SK-N-SH (cell line): ENCODE measurements at regions not wholly inside any gene's neighbourhood (a gene's known extent, or its start where the extent isn't known, plus 50 kb on each side); places are given as distances from the start of the nearest gene placed in this dataset.

Source experiments
- CHD2 ChIP-seq: fragments of 150-350 bp; IDR thresholded peaks from 2 replicates; pipeline ENCODE4 v1.6.1; 2018; ENCODE audit warnings: low read length; ENCODE audit not compliant: partially characterized antibody
- EP300 ChIP-seq, 2 experiments: IDR thresholded peaks; 2 replicates each; pipeline versions ENCODE4 v1.4.0 to v1.6.1; 2012; ENCODE audit warnings: borderline replicate concordance in 1 of 2, low read depth in 1 of 2, low read length in 1 of 2
- EZH2phosphoT487 ChIP-seq: fragments of 200-600 bp; sonication (generic); IDR thresholded peaks from 2 replicates; pipeline ENCODE4 v1.6.1; 2017; ENCODE audit warnings: low read depth, mixed run types, mild to moderate bottlenecking, antibody characterized with exemption, moderate library complexity, borderline replicate concordance
- FOXM1 ChIP-seq: IDR thresholded peaks from 2 replicates; pipeline ENCODE4 v1.4.0; 2012; ENCODE audit warnings: low read depth, mild to moderate bottlenecking
- JUND ChIP-seq: IDR thresholded peaks from 2 replicates; pipeline ENCODE4 v1.4.0; 2012
- MXI1 ChIP-seq: IDR thresholded peaks from 2 replicates; pipeline ENCODE4 v1.6.1; 2012; ENCODE audit warnings: mild to moderate bottlenecking, low read depth, low read length, improper control_type of control experiment
- NFIC ChIP-seq: IDR thresholded peaks from 2 replicates; pipeline ENCODE4 v1.4.0; 2012; ENCODE audit warnings: borderline replicate concordance
- POLR2AphosphoS5 ChIP-seq: IDR thresholded peaks from 2 replicates; pipeline ENCODE4 v1.6.1; 2012; ENCODE audit warnings: low read depth, low read length
- SMC3 ChIP-seq: IDR thresholded peaks from 2 replicates; pipeline ENCODE4 v1.6.1; 2012; ENCODE audit warnings: low read depth, low read length, improper control_type of control experiment
- TAF1 ChIP-seq: IDR thresholded peaks from 2 replicates; pipeline ENCODE4 v1.6.1; 2012; ENCODE audit warnings: low read depth, mild to moderate bottlenecking, low read length, moderate library complexity, borderline replicate concordance
- TCF12 ChIP-seq: IDR thresholded peaks from 2 replicates; pipeline ENCODE4 v1.4.0; 2012
- TF ChIP-seq, protein P1 (sequence below): IDR thresholded peaks from 2 replicates; pipeline ENCODE4 v1.6.1; 2012; ENCODE audit warnings: mild to moderate bottlenecking, low read depth, low read length, moderate library complexity
- TF ChIP-seq, protein P2 (sequence below): fragments of 200-600 bp; sonication (generic); IDR thresholded peaks from 2 replicates; pipeline ENCODE4 v1.6.1; 2017; ENCODE audit warnings: antibody characterized with exemption, mild to moderate bottlenecking, moderate library complexity

DNA sequence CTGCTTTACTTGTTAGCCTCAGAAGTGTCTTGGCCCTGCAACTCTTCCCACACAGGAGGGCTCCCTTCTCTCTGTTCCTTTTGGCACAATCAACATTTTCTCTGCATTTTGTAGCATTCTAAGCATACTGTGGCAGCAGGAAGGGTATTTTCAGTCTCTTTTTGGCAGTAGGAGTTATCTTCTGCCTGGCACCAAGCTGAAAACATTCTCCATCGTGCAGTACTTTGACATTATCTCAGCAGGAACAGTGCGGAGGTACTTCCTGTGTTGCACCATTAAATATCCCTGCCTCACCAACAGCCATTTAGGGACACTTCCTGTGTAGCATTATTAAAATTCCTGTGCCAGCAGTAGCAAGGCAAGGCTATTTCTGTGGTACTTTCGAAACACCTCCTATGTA lies 233.2 kb upstream of the SEMA6D start:
- no peak for TF ChIP-seq TAF1
- no peak for TF ChIP-seq FOXM1
- no peak for TF ChIP-seq EP300 (IDR thresholded peaks at IDR 0.05; ENCODE audit: borderline replicate concordance in 1 of 2, low read depth in 1 of 2, low read length in 1 of 2)
- TF ChIP-seq, protein P1, sequence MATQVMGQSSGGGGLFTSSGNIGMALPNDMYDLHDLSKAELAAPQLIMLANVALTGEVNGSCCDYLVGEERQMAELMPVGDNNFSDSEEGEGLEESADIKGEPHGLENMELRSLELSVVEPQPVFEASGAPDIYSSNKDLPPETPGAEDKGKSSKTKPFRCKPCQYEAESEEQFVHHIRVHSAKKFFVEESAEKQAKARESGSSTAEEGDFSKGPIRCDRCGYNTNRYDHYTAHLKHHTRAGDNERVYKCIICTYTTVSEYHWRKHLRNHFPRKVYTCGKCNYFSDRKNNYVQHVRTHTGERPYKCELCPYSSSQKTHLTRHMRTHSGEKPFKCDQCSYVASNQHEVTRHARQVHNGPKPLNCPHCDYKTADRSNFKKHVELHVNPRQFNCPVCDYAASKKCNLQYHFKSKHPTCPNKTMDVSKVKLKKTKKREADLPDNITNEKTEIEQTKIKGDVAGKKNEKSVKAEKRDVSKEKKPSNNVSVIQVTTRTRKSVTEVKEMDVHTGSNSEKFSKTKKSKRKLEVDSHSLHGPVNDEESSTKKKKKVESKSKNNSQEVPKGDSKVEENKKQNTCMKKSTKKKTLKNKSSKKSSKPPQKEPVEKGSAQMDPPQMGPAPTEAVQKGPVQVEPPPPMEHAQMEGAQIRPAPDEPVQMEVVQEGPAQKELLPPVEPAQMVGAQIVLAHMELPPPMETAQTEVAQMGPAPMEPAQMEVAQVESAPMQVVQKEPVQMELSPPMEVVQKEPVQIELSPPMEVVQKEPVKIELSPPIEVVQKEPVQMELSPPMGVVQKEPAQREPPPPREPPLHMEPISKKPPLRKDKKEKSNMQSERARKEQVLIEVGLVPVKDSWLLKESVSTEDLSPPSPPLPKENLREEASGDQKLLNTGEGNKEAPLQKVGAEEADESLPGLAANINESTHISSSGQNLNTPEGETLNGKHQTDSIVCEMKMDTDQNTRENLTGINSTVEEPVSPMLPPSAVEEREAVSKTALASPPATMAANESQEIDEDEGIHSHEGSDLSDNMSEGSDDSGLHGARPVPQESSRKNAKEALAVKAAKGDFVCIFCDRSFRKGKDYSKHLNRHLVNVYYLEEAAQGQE: no peak
- TF ChIP-seq EZH2phosphoT487: no peak
- TF ChIP-seq MXI1: no peak
- TF ChIP-seq, protein P2, sequence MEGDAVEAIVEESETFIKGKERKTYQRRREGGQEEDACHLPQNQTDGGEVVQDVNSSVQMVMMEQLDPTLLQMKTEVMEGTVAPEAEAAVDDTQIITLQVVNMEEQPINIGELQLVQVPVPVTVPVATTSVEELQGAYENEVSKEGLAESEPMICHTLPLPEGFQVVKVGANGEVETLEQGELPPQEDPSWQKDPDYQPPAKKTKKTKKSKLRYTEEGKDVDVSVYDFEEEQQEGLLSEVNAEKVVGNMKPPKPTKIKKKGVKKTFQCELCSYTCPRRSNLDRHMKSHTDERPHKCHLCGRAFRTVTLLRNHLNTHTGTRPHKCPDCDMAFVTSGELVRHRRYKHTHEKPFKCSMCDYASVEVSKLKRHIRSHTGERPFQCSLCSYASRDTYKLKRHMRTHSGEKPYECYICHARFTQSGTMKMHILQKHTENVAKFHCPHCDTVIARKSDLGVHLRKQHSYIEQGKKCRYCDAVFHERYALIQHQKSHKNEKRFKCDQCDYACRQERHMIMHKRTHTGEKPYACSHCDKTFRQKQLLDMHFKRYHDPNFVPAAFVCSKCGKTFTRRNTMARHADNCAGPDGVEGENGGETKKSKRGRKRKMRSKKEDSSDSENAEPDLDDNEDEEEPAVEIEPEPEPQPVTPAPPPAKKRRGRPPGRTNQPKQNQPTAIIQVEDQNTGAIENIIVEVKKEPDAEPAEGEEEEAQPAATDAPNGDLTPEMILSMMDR: no peak
- TF ChIP-seq POLR2AphosphoS5: no peak
- TF ChIP-seq JUND: no peak
- TF ChIP-seq CHD2: no peak
- TF ChIP-seq TCF12: no peak
- no peak for TF ChIP-seq NFIC
- no peak for TF ChIP-seq SMC3
